ENCODE measurements at regions not wholly inside any gene's neighbourhood (a gene's known extent, or its start where the extent isn't known, plus 50 kb on each side); places are given as distances from the start of the nearest gene placed in this dataset.
A peak's percentile ranks its signal among the peaks of the same experiment; 100 is the strongest.

- no peak for DNase-seq
- intact Hi-C loops (cut with DNase I) = no loop called here
These were observed 78.8 kb upstream of the MDFIC start for GRCh38 chr7:114843102-114843501.

GRCh38 chr7:114851406-114852061 is 70.4 kb upstream of the MDFIC start:
- ATAC-seq (no peak), DNase-seq (no peak)
- intact Hi-C loops (cut with DNase I) = no loop called here

More at GRCh38 chr7:114843102-114843501, 78.8 kb upstream of the MDFIC start:
- no peak for ATAC-seq

- DNase-seq = no peak
- intact Hi-C loops (cut with DNase I) = no loop called here
- ATAC-seq = no peak
These were observed 69.6 kb upstream of the MDFIC start for GRCh38 chr7:114852293-114852692.

- ATAC-seq (no peak), DNase-seq (no peak)
- intact Hi-C loops (cut with DNase I) = no loop called here
These were observed 68.7 kb upstream of the MDFIC start for GRCh38 chr7:114853189-114853588.

GRCh38 chr7:114854369-114854768 is 67.5 kb upstream of the MDFIC start:
- ATAC-seq (no peak), DNase-seq (no peak)
- intact Hi-C loops (cut with DNase I) = no loop called here

- no peak for ATAC-seq
- intact Hi-C loops (cut with DNase I) = no loop called here
- DNase-seq = no peak
These were observed 65.3 kb upstream of the MDFIC start for GRCh38 chr7:114856625-114857024.

GRCh38 chr7:114857605-114858004 is 64.3 kb upstream of the MDFIC start:
- no peak for ATAC-seq
- no peak for DNase-seq
- intact Hi-C loops (cut with DNase I) = no loop called here

GRCh38 chr7:114859477-114859876 is 62.4 kb upstream of the MDFIC start:
- intact Hi-C loops (cut with DNase I) = no loop called here
- ATAC-seq (no peak), DNase-seq (no peak)

GRCh38 chr7:114860206-114860605 is 61.7 kb upstream of the MDFIC start:
- ATAC-seq (no peak), DNase-seq (no peak)
- intact Hi-C loops (cut with DNase I) = loop anchor here (10.0 kb wide), 3 partner anchors 355 to 1045 kb away; no protein-coding TSS in a partner anchor

GRCh38 chr7:114862406-114862805 is 59.5 kb upstream of the MDFIC start:
- DNase-seq (no peak), ATAC-seq (no peak)
- intact Hi-C loops (cut with DNase I) = loop anchor here (10.0 kb wide), 3 partner anchors 352 to 1042 kb away; no protein-coding TSS in a partner anchor

GRCh38 chr7:114864278-114864677 is 57.6 kb upstream of the MDFIC start:
- ATAC-seq (no peak), DNase-seq (no peak)
- intact Hi-C loops (cut with DNase I) = loop anchor here (10.0 kb wide), 3 partner anchors 351 to 1041 kb away; no protein-coding TSS in a partner anchor

GRCh38 chr7:114865564-114865963 is 56.3 kb upstream of the MDFIC start:
- DNase-seq (peak; percentile 54), ATAC-seq (peak; percentile 85 to 94)
- intact Hi-C loops (cut with DNase I) = loop anchor here (5.0 to 10.0 kb wide), 4 partner anchors 349 to 1039 kb away; no protein-coding TSS in a partner anchor

All from left cardiac atrium (tissue), 4 donors.